HEK293 (cell line): ENCODE measurements at regions not wholly inside any gene's neighbourhood (a gene's known extent, or its start where the extent isn't known, plus 50 kb on each side); places are given as distances from the start of the nearest gene placed in this dataset.

Source experiments
- CTCF ChIA-PET: fragments of 350-600 bp; formaldehyde crosslinking; extraction: SDS; loops from one replicate; lab custom pipeline; 2021; ENCODE audit warnings: antibody characterized with exemption; lab: Yijun Ruan, JAX
- POLR2A ChIA-PET: fragments of 300-600 bp; formaldehyde crosslinking; extraction: SDS; loops from one replicate; lab custom pipeline; 2020; ENCODE audit warnings: antibody characterized with exemption, inconsistent platforms; lab: Yijun Ruan, JAX
- H3K27ac ChIP-seq: fragments of 200-500 bp; sonication (Bioruptor generic); 2 replicates; pipeline ENCODE4 v1.5.1; 2014; ENCODE audit warnings: low read depth, low read length, control low read depth, inconsistent platforms; ENCODE audit errors: extremely low read depth
- H3K36me3 ChIP-seq, 2 experiments: fragments of 200-500 bp in 1 of 2; sonication (Bioruptor generic) in 1 of 2; 1 replicate in 1 of 2; 2 replicates in 1 of 2; pipeline ENCODE4 v1.5.1; 2014 to 2017; ENCODE audit warnings: inconsistent platforms in 2 of 2, low read length in 2 of 2; ENCODE audit not compliant: control insufficient read depth in 2 of 2, insufficient read depth in 1 of 2
- H3K4me1 ChIP-seq: fragments of 200-500 bp; sonication (Bioruptor generic); 2 replicates; pipeline ENCODE4 v1.5.1; 2014; ENCODE audit warnings: mild to moderate bottlenecking, low read length, inconsistent platforms; ENCODE audit not compliant: control insufficient read depth, insufficient read depth
- H3K4me3 ChIP-seq: 2 replicates; pipeline ENCODE4 v1.5.1; 2011; ENCODE audit warnings: low read depth, mild to moderate bottlenecking, control low read depth, low read length, moderate library complexity
- H3K9me3 ChIP-seq: fragments of 200-500 bp; sonication (Bioruptor generic); 2 replicates; pipeline ENCODE4 v1.5.1; 2014; ENCODE audit warnings: low read depth, low read length, inconsistent platforms; ENCODE audit not compliant: control insufficient read depth, insufficient read depth
- HOXC10 ChIP-seq: sonication (generic); formaldehyde crosslinking; IDR thresholded peaks from 2 replicates; pipeline ENCODE4 v1.8.1; 2023; ENCODE audit warnings: mild to moderate bottlenecking, missing genetic modification reagents
- OSR2 ChIP-seq: fragments of 450-650 bp; formaldehyde crosslinking; IDR thresholded peaks from 2 replicates; pipeline ENCODE4 v1.5.1; 2016; ENCODE audit warnings: missing biosample characterization, missing genetic modification characterization
- ZBTB17 ChIP-seq: fragments of 450-650 bp; formaldehyde crosslinking; IDR thresholded peaks from 2 replicates; pipeline ENCODE4 v1.5.1; 2016; ENCODE audit warnings: missing biosample characterization, missing genetic modification characterization
- ZNF148 ChIP-seq: fragments of 450-650 bp; formaldehyde crosslinking; IDR thresholded peaks from 2 replicates; pipeline ENCODE4 v1.5.0; 2017; ENCODE audit warnings: missing biosample characterization, missing genetic modification characterization, borderline replicate concordance
- ZNF16 ChIP-seq: fragments of 450-650 bp; formaldehyde crosslinking; IDR thresholded peaks from 2 replicates; pipeline ENCODE4 v1.5.1; 2016; ENCODE audit warnings: low read depth, missing biosample characterization, missing genetic modification characterization
- ZNF362 ChIP-seq: fragments of 450-650 bp; formaldehyde crosslinking; IDR thresholded peaks from 2 replicates; pipeline ENCODE4 v1.5.1; 2016; ENCODE audit warnings: missing biosample characterization, missing genetic modification characterization
- ZNF629 ChIP-seq: fragments of 450-650 bp; formaldehyde crosslinking; IDR thresholded peaks from 2 replicates; pipeline ENCODE4 v1.5.1; 2017; ENCODE audit warnings: missing biosample characterization, missing genetic modification characterization
- TF ChIP-seq, protein P1 (sequence below): fragments of 450-650 bp; formaldehyde crosslinking; IDR thresholded peaks from 2 replicates; pipeline ENCODE4 v1.5.1; 2016; ENCODE audit warnings: missing biosample characterization, missing genetic modification characterization
- TF ChIP-seq, protein P2 (sequence below): fragments of 450-650 bp; formaldehyde crosslinking; IDR thresholded peaks from 2 replicates; pipeline ENCODE4 v1.5.1; 2016; ENCODE audit warnings: missing biosample characterization, missing genetic modification characterization
- TF ChIP-seq, protein P3 (sequence below): fragments of 450-650 bp; formaldehyde crosslinking; IDR thresholded peaks from 2 replicates; pipeline ENCODE4 v1.5.1; 2017; ENCODE audit warnings: missing biosample characterization, missing genetic modification characterization
- TF ChIP-seq, protein P4 (sequence below): fragments of 450-650 bp; formaldehyde crosslinking; IDR thresholded peaks from 2 replicates; pipeline ENCODE4 v1.5.1; 2017; ENCODE audit warnings: missing biosample characterization, missing genetic modification characterization
- TF ChIP-seq, protein P5 (sequence below): fragments of 450-650 bp; formaldehyde crosslinking; IDR thresholded peaks from 2 replicates; pipeline ENCODE4 v1.5.1; 2016; ENCODE audit warnings: missing biosample characterization, missing genetic modification characterization

DNA sequence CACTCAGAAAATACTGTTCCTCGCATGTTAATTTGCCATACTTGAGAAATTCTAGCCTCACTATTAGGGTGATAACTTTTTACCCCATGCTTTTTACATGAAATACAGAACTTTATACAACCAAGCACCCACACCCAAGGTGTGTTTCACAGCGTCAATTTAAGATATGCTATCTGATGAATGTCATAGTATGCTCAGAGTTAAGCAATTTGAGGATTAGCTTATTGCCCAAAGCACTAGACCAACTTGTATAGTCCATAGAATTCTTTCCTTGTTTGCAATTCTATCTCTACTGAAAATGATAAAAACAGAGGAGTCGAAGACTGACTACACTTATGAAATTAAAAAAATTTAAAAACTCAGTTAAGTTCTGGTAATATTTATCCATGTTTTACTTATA, 82.1 kb upstream of the CARMIL1 start:
- no peak overlapping the region for H3K27ac ChIP-seq
- no peaks in the 10 kb centered on the region for H3K9me3 ChIP-seq
- ChIA-PET POLR2A (no interaction called here), CTCF (no interaction called here)
- H3K4me1 ChIP-seq, result peaks cover 25% of the 10 kb centered on the region
- no peak overlapping the region for H3K4me3 ChIP-seq
- TF ChIP-seq ZNF629 (no peak), ZNF362 (tag by site-specific recombination) (no peak), ZBTB17 (tag by site-specific recombination) (no peak), OSR2 (tag by site-specific recombination) (no peak), HOXC10 (CRISPR knock-in tag) (no peak), ZNF148 (tag by site-specific recombination) (no peak), ZNF16 (tag by site-specific recombination) (no peak)
- TF ChIP-seq, protein P1, sequence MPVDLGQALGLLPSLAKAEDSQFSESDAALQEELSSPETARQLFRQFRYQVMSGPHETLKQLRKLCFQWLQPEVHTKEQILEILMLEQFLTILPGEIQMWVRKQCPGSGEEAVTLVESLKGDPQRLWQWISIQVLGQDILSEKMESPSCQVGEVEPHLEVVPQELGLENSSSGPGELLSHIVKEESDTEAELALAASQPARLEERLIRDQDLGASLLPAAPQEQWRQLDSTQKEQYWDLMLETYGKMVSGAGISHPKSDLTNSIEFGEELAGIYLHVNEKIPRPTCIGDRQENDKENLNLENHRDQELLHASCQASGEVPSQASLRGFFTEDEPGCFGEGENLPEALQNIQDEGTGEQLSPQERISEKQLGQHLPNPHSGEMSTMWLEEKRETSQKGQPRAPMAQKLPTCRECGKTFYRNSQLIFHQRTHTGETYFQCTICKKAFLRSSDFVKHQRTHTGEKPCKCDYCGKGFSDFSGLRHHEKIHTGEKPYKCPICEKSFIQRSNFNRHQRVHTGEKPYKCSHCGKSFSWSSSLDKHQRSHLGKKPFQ (tag by site-specific recombination), result no peak
- TF ChIP-seq, protein P2, sequence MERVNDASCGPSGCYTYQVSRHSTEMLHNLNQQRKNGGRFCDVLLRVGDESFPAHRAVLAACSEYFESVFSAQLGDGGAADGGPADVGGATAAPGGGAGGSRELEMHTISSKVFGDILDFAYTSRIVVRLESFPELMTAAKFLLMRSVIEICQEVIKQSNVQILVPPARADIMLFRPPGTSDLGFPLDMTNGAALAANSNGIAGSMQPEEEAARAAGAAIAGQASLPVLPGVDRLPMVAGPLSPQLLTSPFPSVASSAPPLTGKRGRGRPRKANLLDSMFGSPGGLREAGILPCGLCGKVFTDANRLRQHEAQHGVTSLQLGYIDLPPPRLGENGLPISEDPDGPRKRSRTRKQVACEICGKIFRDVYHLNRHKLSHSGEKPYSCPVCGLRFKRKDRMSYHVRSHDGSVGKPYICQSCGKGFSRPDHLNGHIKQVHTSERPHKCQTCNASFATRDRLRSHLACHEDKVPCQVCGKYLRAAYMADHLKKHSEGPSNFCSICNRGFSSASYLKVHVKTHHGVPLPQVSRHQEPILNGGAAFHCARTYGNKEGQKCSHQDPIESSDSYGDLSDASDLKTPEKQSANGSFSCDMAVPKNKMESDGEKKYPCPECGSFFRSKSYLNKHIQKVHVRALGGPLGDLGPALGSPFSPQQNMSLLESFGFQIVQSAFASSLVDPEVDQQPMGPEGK, result no peak
- TF ChIP-seq, protein P3, sequence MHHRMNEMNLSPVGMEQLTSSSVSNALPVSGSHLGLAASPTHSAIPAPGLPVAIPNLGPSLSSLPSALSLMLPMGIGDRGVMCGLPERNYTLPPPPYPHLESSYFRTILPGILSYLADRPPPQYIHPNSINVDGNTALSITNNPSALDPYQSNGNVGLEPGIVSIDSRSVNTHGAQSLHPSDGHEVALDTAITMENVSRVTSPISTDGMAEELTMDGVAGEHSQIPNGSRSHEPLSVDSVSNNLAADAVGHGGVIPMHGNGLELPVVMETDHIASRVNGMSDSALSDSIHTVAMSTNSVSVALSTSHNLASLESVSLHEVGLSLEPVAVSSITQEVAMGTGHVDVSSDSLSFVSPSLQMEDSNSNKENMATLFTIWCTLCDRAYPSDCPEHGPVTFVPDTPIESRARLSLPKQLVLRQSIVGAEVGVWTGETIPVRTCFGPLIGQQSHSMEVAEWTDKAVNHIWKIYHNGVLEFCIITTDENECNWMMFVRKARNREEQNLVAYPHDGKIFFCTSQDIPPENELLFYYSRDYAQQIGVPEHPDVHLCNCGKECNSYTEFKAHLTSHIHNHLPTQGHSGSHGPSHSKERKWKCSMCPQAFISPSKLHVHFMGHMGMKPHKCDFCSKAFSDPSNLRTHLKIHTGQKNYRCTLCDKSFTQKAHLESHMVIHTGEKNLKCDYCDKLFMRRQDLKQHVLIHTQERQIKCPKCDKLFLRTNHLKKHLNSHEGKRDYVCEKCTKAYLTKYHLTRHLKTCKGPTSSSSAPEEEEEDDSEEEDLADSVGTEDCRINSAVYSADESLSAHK (tag by site-specific recombination), result no peak
- TF ChIP-seq, protein P4, sequence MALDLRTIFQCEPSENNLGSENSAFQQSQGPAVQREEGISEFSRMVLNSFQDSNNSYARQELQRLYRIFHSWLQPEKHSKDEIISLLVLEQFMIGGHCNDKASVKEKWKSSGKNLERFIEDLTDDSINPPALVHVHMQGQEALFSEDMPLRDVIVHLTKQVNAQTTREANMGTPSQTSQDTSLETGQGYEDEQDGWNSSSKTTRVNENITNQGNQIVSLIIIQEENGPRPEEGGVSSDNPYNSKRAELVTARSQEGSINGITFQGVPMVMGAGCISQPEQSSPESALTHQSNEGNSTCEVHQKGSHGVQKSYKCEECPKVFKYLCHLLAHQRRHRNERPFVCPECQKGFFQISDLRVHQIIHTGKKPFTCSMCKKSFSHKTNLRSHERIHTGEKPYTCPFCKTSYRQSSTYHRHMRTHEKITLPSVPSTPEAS (tag by site-specific recombination), result no peak
- TF ChIP-seq, protein P5, sequence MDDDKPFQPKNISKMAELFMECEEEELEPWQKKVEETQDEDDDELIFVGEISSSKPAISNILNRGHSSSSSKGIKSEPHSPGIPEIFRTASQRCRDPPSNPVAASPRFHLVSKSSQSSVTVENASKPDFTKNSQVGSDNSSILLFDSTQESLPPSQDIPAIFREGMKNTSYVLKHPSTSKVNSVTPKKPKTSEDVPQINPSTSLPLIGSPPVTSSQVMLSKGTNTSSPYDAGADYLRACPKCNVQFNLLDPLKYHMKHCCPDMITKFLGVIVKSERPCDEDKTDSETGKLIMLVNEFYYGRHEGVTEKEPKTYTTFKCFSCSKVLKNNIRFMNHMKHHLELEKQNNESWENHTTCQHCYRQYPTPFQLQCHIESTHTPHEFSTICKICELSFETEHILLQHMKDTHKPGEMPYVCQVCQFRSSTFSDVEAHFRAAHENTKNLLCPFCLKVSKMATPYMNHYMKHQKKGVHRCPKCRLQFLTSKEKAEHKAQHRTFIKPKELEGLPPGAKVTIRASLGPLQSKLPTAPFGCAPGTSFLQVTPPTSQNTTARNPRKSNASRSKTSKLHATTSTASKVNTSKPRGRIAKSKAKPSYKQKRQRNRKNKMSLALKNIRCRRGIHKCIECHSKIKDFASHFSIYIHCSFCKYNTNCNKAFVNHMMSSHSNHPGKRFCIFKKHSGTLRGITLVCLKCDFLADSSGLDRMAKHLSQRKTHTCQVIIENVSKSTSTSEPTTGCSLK (tag by site-specific recombination), result no peak
- no peaks in the 10 kb centered on the region for H3K36me3 ChIP-seq
